Right lobe of liver (tissue), 6 donors: ENCODE measurements at regions not wholly inside any gene's neighbourhood (a gene's known extent, or its start where the extent isn't known, plus 50 kb on each side); places are given as distances from the start of the nearest gene placed in this dataset.

ENCODE experiments used
- ATAC-seq, 4 donors: fragments of 200-7000 bp; cut with Tn5 transposase; one replicate each; pipeline ENCODE4 v1.9.1; 2020; ENCODE audit warnings: mild to moderate bottlenecking in 4 of 4, moderate library complexity in 4 of 4
- DNase-seq, 3 donors: peaks; one replicate each; pipeline ENCODE4 v3.0.0-alpha.2; 2020
- H3K27ac ChIP-seq, 3 donors: fragments of 200-600 bp; one replicate each; pipeline ENCODE4 v1.8.0; 2022
- H3K27me3 ChIP-seq, 2 donors: fragments of 200-600 bp; one replicate each; pipeline ENCODE4 v1.8.0; 2022
- H3K36me3 ChIP-seq, 4 donors: fragments of 200-600 bp; sonication (generic) in 1 of 4; one replicate each; pipeline versions ENCODE4 v1.5.1 to v1.8.0; 2017 to 2022; ENCODE audit warnings: control low read depth in 1 of 4
- H3K4me1 ChIP-seq, 4 donors: fragments of 200-600 bp; sonication (generic) in 1 of 4; one replicate each; pipeline versions ENCODE4 v1.5.1 to v1.8.0; 2017 to 2022; ENCODE audit warnings: control low read depth in 1 of 4
- H3K4me3 ChIP-seq, 3 donors: fragments of 200-600 bp; one replicate each; pipeline ENCODE4 v1.8.0; 2022
- H3K9me3 ChIP-seq, 4 donors: fragments of 200-600 bp; sonication (generic) in 1 of 4; one replicate each; pipeline versions ENCODE4 v1.5.1 to v1.8.0; 2017 to 2022; ENCODE audit warnings: control low read depth in 1 of 4
- CTCF ChIP-seq, 4 donors: fragments of 200-600 bp in 3 of 4; fragments of 450-650 bp in 1 of 4; IDR thresholded peaks; one replicate each; pipeline versions ENCODE4 v1.5.1 to v1.8.0; 2016 to 2022; ENCODE audit warnings: antibody characterized with exemption in 4 of 4, mild to moderate bottlenecking in 2 of 4
- POLR2A ChIP-seq: fragments of 450-650 bp; IDR thresholded peaks from one replicate; pipeline ENCODE4 v1.6.1; 2017; ENCODE audit warnings: antibody characterized with exemption, mild to moderate bottlenecking
- WGBS: methylation state at CpG from one replicate; pipeline ENCODE4 v1.1.6; 2018; ENCODE audit warnings: low coverage, low lambda C conversion rate; ENCODE audit not compliant: insufficient coverage; ENCODE audit errors: missing lambda C conversion rate; 5-methylcytosine and 5-hydroxymethylcytosine counted together
- intact Hi-C, 2 donors: fragments of 100-400 bp; cut with DNase I; formaldehyde crosslinking; loops; one replicate each; pipeline versions ENCODE4 v1.11.2 to v1.14.1; 2022
- donor health status: DM: no; HTN: yes; CAD: no.
- donor health status: DM: no; HTN: no; CAD: no.
- donor health status: DM: no; HTN: no; CAD: no.
- donor health status: DM: no; HTN: yes; CAD: no.
- donor health status: DM: no; HTN: yes; CAD: no.

GRCh38 chr1:19536519-19536918, 51.2 kb upstream of the CAPZB start:
- Histone ChIP-seq H3K4me1 (no peaks in the 10 kb centered on the region), H3K27ac (no peak overlapping the region), H3K27me3 (no peaks in the 10 kb centered on the region), H3K4me3 (no peak overlapping the region), H3K36me3 (no peaks in the 10 kb centered on the region), H3K9me3 (no peaks in the 10 kb centered on the region)
- TF ChIP-seq POLR2A (no peak), CTCF (IDR thresholded peaks at IDR 0.05) (no peak)
- no peak for ATAC-seq
- intact Hi-C loops = no loop called here
- no peak for DNase-seq
- 88% methylated on average over 6 of the region's 6 CpGs for WGBS

- no peaks in the 10 kb centered on the region for H3K9me3 ChIP-seq
- no peaks in the 10 kb centered on the region for H3K36me3 ChIP-seq
- ATAC-seq = no peak
- TF ChIP-seq POLR2A = no peak
- no peak for TF ChIP-seq CTCF (IDR thresholded peaks at IDR 0.05)
- intact Hi-C loops = no loop called here
- no peak for DNase-seq
- H3K27ac ChIP-seq = no peak overlapping the region
- 72% methylated on average over 3 of the region's 3 CpGs for WGBS
- H3K4me3 ChIP-seq = no peak overlapping the region
- no peaks in the 10 kb centered on the region for H3K27me3 ChIP-seq
- H3K4me1 ChIP-seq = no peaks in the 10 kb centered on the region
These were observed 49.9 kb upstream of the CAPZB start for GRCh38 chr1:19535214-19535613.
